ENCODE measurements at regions not wholly inside any gene's neighbourhood (a gene's known extent, or its start where the extent isn't known, plus 50 kb on each side); places are given as distances from the start of the nearest gene placed in this dataset.

DNA sequence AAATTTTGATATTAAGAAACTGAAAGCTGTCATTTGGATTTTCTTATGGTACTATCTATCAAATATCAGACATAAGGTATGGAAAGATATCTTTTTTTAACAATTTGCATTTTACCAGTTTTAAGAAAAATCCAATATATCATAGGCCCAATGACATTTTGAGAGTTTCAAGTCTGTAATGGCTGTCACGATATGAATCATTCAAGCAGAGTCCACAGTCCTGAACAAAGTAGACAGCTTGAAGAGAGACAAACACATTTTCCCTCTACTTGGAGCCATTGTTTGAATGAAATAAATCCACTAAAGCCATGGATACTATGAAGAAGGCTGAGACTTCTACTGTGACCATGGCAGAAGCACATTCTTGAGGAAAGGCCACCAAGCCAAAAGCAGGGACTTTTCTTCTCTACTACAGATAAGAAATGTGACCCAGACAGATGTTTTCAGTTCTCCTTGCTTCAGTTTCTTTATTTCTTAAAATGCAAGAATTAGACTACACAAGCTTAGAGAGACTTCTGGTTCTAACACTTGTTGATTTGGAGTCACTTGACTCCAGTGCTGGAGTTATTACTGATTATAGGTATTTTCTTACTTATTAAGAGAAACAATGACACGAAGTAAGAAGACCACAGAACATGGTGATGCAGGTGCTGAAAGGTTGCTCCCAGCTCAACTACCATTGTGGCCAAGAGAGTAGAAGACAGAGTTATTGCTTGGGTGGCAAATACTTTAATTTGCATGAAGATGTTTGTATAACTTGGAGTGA is 429.1 kb downstream of the KIF20B start:
- no peak for DNase-seq

- no peak for DNase-seq
These were observed 432.2 kb downstream of the KIF20B start for GRCh38 chr10:90133606-90134005.

DNA sequence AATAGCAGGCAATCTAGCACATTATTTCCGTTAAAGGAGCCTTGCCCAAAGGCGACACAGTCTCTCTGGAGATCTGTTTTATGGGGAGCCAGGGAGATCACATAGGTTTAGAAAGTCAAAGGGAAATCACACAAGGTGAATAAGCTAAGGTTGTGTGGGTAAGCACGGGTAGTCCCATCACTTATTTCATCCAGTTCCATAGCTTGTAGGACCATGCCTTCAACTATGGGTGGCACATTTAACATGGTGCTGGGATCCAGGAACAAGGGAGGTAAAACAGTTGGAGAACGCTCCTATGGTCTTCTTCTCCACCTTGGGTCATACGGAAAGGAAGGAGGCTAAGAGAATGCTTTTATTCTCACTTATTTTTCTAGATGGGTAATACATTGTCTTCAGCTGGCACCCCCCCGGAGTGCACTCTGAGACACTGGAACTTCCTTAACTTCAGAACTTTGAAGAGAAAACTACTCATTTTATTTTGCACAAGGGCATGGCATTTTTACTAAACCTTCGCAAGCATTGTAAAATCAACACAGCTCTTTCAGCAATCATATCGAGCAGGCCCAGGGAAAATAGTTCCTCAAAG is 435.4 kb downstream of the KIF20B start:
- DNase-seq, result peak; percentile 14

GRCh38 chr10:90138844-90139243 is 437.5 kb downstream of the KIF20B start:
- DNase-seq, result no peak

GRCh38 chr10:90141791-90142190 is 440.4 kb downstream of the KIF20B start:
- peak; percentile 16 for DNase-seq

DNA sequence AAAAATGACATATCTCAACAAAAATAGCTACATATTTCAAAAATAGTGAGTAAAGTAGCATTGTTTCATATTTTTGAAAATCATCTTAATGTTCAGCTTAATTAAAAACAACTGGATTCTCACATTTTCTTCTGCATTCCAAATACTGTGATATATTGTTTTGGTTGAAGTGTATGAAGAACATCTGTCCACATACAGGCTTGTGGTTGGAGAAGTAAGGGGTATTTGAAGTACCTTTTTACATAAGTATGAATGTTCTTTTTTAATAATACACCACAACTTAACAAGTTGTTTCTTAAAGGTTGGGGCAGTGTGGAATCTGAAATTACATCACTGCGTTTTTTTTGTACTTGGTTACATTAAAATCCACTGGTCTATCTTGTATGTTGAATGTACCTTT is 442.5 kb downstream of the KIF20B start:
- DNase-seq, result no peak

- DNase-seq, result peak; percentile 76
These were observed 446.9 kb downstream of the KIF20B start for GRCh38 chr10:90148116-90148855.

- no peak for DNase-seq
These were observed 448.2 kb downstream of the KIF20B start for GRCh38 chr10:90149563-90149962.

DNA sequence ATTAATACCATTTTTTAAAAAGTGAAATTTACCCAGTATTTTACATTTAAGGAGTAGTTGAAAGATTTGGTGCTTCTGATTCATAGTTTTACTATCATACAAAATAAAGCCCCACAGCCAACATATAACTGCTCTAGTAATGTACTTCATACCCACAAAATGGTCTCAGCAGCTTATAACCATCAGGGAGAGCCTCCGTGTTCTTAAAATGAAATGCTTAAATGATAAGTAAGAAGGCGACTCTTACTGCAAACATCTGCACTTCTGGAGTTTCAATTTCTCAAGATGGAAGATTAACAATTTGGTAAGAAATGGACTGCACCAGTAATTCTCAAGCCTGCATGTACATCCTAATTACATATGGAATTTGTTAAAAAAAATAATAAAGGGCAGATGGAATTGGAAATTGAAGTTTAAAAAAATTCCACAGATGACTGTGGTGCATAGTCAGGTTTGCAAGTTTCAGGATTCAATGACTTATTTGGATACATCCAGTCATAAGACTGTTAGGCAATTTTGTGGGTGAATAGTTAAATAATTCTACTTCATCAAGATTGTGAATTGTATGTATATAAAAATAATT is 461.0 kb downstream of the KIF20B start:
- DNase-seq, result peak; percentile 96

DNA sequence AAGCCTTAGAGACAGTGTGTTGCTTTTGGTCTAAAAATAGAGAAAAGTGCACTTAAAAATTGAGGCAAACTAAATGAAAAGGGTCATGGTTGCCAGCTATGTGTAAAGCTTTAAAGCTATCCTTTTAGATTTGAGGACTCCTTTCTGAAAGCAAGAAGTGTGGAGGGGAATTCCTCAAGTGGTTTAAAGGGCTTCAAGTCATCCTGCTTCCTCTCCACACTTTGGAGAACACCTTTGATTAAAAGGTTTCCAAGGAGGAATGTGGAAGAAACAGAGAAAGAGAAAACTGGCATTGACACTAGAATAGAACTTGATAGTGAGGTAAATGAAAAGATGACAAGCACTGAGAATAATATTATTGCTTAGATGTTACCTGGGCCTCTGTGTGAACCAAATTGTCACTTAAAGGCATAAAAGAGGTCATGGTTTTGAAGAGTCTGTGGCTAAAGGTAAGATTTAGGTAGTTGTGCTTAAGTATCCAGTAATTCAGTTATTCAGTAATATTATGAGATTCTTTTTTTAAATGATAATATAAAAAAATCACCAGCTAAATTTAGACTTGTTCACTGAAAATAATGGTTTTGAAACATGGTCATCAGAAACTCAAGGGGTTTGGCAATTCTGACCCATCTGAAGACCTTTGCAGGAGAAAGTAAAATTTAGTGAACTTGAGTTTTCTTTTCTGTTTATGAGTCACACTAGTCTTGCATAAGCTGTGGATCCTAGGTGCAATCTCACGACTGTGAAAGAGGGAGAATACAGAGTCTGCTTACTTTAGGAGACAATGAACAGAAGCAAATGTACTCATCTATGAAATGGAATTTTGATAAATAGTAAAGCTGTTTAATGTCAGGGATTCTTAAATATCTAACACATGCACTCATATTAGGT is 466.0 kb downstream of the KIF20B start:
- peak; percentile 64 for DNase-seq

- peak; percentile 40 for DNase-seq
These were observed 466.9 kb downstream of the KIF20B start for GRCh38 chr10:90168244-90168643.

DNA sequence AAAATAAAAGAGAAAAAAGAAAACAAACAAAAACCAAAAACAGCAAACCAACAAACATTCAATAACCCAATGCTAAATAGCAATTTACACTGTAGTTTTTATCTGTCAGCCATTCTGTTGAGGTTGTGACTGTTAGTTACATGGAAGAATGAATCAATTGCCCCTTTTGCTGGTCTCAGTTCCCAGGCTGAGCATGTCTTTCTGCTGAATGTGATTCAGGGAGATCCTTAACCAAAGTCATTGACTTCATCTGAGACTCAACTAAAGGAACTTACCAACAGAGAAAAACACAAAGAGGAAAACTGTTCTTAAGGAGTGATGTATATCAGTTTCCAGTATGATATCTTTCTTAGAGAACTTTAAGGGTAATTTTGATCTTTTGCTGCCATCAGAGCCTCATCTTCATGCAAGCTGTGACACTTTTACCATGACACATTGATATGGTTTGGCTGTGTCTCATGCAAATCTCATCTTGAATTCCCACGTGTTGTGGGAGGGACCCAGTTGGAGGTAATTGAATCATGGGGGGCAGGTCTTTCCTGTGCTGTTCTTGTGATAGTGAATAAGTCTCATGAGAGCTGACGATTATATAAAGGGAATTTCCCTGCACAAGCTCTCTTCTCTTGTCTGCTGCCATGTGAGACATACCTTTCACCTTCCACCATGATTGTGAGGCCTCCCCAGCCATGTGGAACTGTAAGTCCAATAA is 469.8 kb downstream of the KIF20B start:
- DNase-seq, result no peak

DNA sequence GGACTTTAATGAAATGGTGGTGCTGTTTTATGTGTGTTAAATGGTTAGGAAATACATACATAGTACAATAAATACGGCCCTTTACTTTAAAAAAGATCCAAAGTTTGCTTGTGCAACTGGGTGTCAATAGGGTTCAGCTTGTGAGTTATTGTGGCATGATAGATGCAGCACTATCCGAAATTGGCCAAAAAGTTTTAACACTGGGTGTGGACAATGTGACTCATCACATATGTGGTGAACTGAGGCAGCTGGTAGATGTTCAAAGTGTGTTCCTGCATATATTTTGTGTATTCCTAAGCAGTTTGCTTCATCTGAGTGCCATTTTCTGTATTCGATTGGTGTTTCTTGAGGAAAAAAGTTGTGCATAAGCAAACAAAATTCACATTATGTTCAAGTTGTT is 473.1 kb downstream of the KIF20B start:
- DNase-seq, result no peak

DNA sequence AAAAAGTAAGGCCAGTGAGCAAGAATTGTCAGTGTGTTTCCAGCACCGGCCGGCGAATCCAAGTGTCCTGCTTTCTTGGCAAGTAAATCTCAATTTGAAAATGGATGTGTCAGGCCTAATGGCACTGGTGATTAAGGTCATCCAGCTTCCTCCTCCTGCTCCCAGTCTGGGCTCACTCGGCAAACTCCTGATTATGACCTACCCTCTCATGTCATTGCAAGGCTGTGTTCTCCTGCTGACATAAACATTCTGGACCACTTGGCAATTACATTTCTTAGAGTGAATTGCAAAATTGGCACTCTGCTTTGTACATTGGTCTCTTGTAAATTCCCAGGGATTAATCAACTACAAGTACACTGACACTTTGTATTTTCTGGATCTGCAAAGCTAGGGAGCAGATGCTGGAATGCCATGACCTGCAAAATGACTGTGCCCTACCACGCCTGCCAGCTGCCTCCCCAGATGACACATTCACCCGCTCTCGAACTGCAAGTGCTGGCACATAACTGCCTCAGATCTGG is 473.8 kb downstream of the KIF20B start:
- no peak for DNase-seq

DNA sequence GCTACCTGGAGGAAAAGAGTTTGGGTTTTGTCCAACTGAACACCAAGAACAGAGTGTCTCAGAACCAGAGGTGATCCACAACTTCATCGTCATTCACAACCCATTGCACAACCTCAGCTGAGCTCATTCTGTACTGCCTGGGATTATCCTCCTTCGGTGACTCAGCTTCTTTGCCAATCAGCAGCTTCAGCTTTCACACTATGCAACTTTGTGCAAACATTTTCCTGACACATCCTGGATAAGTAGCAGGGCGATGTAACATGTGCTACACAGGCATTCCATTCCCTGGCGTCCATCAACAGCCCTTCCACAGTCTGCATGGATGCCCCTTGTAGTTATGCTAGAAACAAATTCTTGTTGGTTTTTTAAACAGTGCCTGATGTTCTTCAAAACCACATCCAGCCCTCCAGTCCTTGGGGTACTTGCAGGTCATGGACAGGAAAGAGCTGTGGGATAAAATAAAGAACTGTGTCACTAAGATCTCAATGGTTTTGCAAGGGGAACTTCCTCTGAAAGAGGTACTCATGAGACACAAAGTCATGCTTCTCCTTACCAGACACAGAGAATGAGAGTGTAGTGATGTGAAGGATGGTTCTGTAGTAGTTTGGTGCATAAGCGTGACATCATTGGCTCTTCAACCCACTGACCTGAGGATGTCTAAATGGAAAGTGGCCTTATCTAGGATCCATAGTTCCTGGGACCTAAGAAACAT is 478.5 kb downstream of the KIF20B start:
- peak; percentile 98 for DNase-seq

GRCh38 chr10:90180886-90181691 is 479.7 kb downstream of the KIF20B start:
- DNase-seq, result peak; percentile 72

DNA sequence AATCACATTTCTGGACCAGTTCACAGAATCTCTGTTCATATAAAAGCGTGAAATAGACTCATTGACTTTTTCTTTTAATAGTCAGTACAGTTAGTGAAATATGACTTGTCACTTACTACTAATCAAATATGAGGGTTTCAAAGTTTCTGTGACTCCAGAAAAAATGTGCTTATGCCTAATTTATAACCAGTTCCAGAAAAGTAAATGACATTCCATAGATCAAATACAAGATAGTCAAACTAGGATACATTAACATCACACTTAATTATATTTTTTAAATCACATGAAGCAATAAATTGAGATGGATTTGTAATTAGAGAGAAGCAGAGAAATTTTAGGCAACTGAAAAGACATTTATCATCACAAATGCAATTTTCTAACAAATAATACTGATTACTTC is 491.4 kb downstream of the KIF20B start:
- DNase-seq, result no peak

DNA sequence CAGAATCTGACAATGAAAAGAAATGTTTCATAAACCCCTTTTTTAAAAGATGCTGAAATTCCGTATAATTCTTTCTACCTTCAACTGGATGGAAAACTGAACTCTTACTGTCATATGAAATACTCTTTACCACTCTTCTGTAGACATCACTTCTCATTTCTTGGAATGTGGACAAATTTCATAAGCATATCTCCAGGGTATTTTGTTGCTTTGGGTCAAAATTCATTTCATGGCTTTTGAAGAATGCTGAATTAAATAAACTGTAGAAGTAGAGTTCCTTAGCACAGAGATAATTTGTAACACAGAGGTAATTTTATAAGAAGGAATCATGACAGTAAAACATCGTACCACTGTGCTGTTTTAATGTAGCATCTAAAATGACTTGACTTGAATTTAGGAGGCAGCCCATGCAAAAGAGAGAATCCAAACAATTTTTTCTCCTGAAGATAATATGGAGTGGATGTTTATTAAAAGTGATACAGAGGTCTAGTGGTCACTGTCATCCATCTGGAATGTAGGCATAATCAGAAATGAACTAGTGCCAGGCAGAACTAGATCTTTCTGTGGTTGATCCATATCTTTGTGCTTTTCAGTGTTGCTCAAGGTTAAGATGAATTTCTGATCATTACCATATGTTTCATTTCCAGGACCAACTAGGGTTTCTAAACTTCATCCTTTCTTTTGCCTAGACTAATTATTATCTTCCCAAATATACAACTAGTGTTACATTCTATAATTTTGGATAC is 492.0 kb downstream of the KIF20B start:
- peak; percentile 93 for DNase-seq

DNA sequence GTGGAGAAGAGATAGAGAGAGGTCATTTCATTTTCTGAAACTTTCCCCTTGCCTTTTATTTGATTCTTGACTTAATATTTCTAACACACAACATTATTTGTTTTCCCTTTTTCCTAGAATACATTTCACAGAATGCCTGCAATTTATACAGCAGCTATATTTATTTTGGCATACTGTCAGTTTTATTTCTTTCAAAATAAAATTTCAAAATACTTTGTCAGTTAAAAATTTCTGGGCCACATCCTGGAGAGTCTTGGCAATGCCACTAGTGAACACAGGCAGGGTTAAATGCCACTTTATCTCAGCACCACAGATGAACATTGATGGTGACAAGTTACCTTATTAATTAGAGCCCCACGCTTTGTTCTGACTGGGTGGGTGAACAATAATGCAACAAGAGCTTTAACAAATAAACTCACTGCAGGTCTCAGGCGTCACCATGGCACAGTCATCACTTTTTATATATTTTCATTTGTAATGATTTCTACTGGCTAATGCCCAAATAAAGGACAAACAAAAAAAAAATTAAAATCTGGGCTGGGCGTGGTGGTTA is 494.0 kb downstream of the KIF20B start:
- no peak for DNase-seq
